Osteoblast (primary cell): ENCODE measurements at regions not wholly inside any gene's neighbourhood (a gene's known extent, or its start where the extent isn't known, plus 50 kb on each side); places are given as distances from the start of the nearest gene placed in this dataset.

Source experiments
- DNase-seq: peaks from one replicate; pipeline ENCODE4 v3.0.0; 2011; ENCODE audit warnings: low spot score, mixed read lengths; ENCODE audit not compliant: insufficient read length; ENCODE audit errors: missing footprints
- H2AFZ ChIP-seq: 2 replicates; pipeline ENCODE4 v1.6.0; 2011; ENCODE audit warnings: mild to moderate bottlenecking, low read length
- H3K27ac ChIP-seq: 2 replicates; pipeline ENCODE4 v1.5.1; 2011; ENCODE audit warnings: mild to moderate bottlenecking, low read depth, low read length, moderate library complexity
- H3K27me3 ChIP-seq: 2 replicates; pipeline ENCODE4 v1.6.0; 2012; ENCODE audit warnings: mild to moderate bottlenecking, control low read depth, inconsistent platforms, low read length, moderate library complexity; ENCODE audit not compliant: insufficient read depth
- H3K36me3 ChIP-seq: 2 replicates; pipeline ENCODE4 v1.5.1; 2011; ENCODE audit warnings: mild to moderate bottlenecking, low read length, control low read depth, moderate library complexity; ENCODE audit not compliant: insufficient read depth
- H3K4me1 ChIP-seq: 2 replicates; pipeline ENCODE4 v1.5.1; 2011; ENCODE audit warnings: mild to moderate bottlenecking, low read length, control low read depth, moderate library complexity; ENCODE audit not compliant: insufficient read depth
- H3K4me2 ChIP-seq: 2 replicates; pipeline ENCODE4 v1.6.0; 2011; ENCODE audit warnings: mild to moderate bottlenecking, low read length; ENCODE audit not compliant: insufficient read depth
- H3K4me3 ChIP-seq: fragments of 200-600 bp; sonication (generic); 3 replicates; pipeline ENCODE4 v1.5.1; 2012; ENCODE audit warnings: mild to moderate bottlenecking, low read length, inconsistent platforms; ENCODE audit not compliant: insufficient read depth
- H3K79me2 ChIP-seq: 2 replicates; pipeline ENCODE4 v1.6.0; 2012; ENCODE audit warnings: mild to moderate bottlenecking, low read length, control low read depth, inconsistent platforms; ENCODE audit not compliant: insufficient read depth
- H3K9me3 ChIP-seq: 2 replicates; pipeline ENCODE4 v1.5.1; 2011; ENCODE audit warnings: low read depth, low read length, control low read depth
- H4K20me1 ChIP-seq: 2 replicates; pipeline ENCODE4 v1.6.0; 2012; ENCODE audit warnings: mild to moderate bottlenecking, low read length, control low read depth; ENCODE audit not compliant: insufficient read depth
- CTCF ChIP-seq: IDR thresholded peaks from 2 replicates; pipeline ENCODE4 v1.5.1; 2011; ENCODE audit warnings: mild to moderate bottlenecking, low read depth, low read length, moderate library complexity; ENCODE audit errors: extremely low read depth

DNA sequence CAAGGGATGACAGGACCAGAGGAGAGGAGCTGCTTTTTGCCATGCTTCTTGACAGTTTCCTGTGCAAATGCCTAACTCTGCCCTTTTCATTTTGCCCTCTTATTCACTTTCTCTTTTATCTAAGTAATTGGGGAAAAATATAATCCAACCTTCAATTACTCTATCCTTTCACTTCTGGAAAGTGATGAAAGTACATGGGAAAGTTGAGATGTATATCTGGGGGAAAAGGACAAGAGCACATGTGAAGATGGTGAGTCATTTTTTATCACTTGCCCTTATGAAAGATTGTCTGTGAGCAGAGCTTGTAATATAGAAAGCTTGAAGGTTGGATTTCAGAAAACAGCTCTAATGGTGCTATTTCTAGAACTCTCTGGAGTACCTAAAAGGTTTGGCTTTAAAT lies 1070.7 kb downstream of the CNTNAP5 start:
- TF ChIP-seq CTCF, result no peak
- Histone ChIP-seq H3K4me3 (no peak overlapping the region), H2AFZ (no peak overlapping the region), H3K4me1 (no peaks in the 10 kb centered on the region), H3K79me2 (no peaks in the 10 kb centered on the region), H3K27ac (no peak overlapping the region), H3K36me3 (no peaks in the 10 kb centered on the region), H4K20me1 (no peaks in the 10 kb centered on the region), H3K27me3 (no peaks in the 10 kb centered on the region), H3K9me3 (no peaks in the 10 kb centered on the region), H3K4me2 (no peak overlapping the region)
- DNase-seq, result no peak

DNA sequence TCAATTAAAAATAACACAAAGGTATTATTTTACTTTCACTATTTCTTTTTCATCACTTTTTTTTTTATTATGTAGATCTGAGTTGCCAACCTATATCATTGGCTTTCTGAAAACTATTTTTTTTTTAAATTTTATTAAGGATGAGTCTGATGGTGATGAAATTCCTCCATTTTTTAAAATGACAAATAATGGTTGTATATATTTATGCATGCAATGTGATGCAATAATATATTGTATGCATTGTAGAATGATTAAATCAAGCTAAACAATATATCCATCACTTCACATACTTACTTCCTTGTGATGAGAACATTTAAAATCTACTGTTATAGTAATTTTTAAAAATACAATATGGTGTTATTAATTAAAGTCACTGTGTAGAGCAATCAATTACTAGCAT lies 1081.6 kb downstream of the CNTNAP5 start:
- H2AFZ ChIP-seq, result no peak overlapping the region
- no peaks in the 10 kb centered on the region for H3K79me2 ChIP-seq
- DNase-seq, result no peak
- H3K27ac ChIP-seq, result no peak overlapping the region
- H3K9me3 ChIP-seq, result no peaks in the 10 kb centered on the region
- H3K4me2 ChIP-seq, result no peak overlapping the region
- H3K4me1 ChIP-seq, result no peaks in the 10 kb centered on the region
- no peaks in the 10 kb centered on the region for H4K20me1 ChIP-seq
- no peak for TF ChIP-seq CTCF
- H3K36me3 ChIP-seq, result no peaks in the 10 kb centered on the region
- H3K4me3 ChIP-seq, result no peak overlapping the region
- no peaks in the 10 kb centered on the region for H3K27me3 ChIP-seq

GRCh38 chr2:125107446-125107845 lies 1082.4 kb downstream of the CNTNAP5 start:
- H4K20me1 ChIP-seq, result no peaks in the 10 kb centered on the region
- H3K9me3 ChIP-seq, result no peaks in the 10 kb centered on the region
- no peaks in the 10 kb centered on the region for H3K79me2 ChIP-seq
- no peak for DNase-seq
- H3K36me3 ChIP-seq, result no peaks in the 10 kb centered on the region
- no peak overlapping the region for H3K27ac ChIP-seq
- no peak overlapping the region for H3K4me2 ChIP-seq
- H3K27me3 ChIP-seq, result no peaks in the 10 kb centered on the region
- no peaks in the 10 kb centered on the region for H3K4me1 ChIP-seq
- H2AFZ ChIP-seq, result no peak overlapping the region
- no peak for TF ChIP-seq CTCF
- no peak overlapping the region for H3K4me3 ChIP-seq

- Histone ChIP-seq H3K27me3 (no peaks in the 10 kb centered on the region), H3K4me3 (no peak overlapping the region), H3K27ac (no peak overlapping the region), H2AFZ (no peak overlapping the region), H3K9me3 (no peaks in the 10 kb centered on the region), H3K79me2 (no peaks in the 10 kb centered on the region), H3K36me3 (no peaks in the 10 kb centered on the region), H3K4me2 (no peak overlapping the region), H4K20me1 (no peaks in the 10 kb centered on the region), H3K4me1 (no peaks in the 10 kb centered on the region)
- no peak for TF ChIP-seq CTCF
- DNase-seq, result no peak
Measured at GRCh38 chr2:125108251-125108650, 1083.2 kb downstream of the CNTNAP5 start.
